Lower lobe of right lung (tissue), 2 donors: ENCODE measurements at regions not wholly inside any gene's neighbourhood (a gene's known extent, or its start where the extent isn't known, plus 50 kb on each side); places are given as distances from the start of the nearest gene placed in this dataset.
"Not testable (repeated sequence)": the region's sequence is repeated elsewhere in the genome, so short reads cannot be mapped to it uniquely, and the experiment has no call there.

ENCODE experiments used
- ATAC-seq, 2 donors: fragments of 200-7000 bp; cut with Tn5 transposase; one replicate each; pipeline ENCODE4 v1.9.1; 2020 to 2022; ENCODE audit warnings: mild to moderate bottlenecking in 2 of 2, moderate library complexity in 2 of 2
- DNase-seq: peaks from one replicate; pipeline ENCODE4 v3.0.0-alpha.2; 2020
- H3K27ac ChIP-seq: fragments of 200-600 bp; one replicate; pipeline ENCODE4 v1.8.0; 2022
- H3K27me3 ChIP-seq: fragments of 200-600 bp; one replicate; pipeline ENCODE4 v1.8.0; 2022; ENCODE audit warnings: low read depth
- H3K36me3 ChIP-seq: fragments of 200-600 bp; one replicate; pipeline ENCODE4 v1.8.0; 2022; ENCODE audit warnings: mild to moderate bottlenecking
- H3K4me1 ChIP-seq: fragments of 200-600 bp; one replicate; pipeline ENCODE4 v1.8.0; 2022
- H3K4me3 ChIP-seq: fragments of 200-600 bp; one replicate; pipeline ENCODE4 v1.8.0; 2022; ENCODE audit warnings: mild to moderate bottlenecking
- H3K9me3 ChIP-seq: fragments of 200-600 bp; one replicate; pipeline ENCODE4 v1.8.0; 2022
- CTCF ChIP-seq: fragments of 200-600 bp; IDR thresholded peaks from one replicate; pipeline ENCODE4 v1.8.0; 2022; ENCODE audit warnings: antibody characterized with exemption, mild to moderate bottlenecking
- intact Hi-C: fragments of 100-400 bp; cut with DNase I; formaldehyde crosslinking; loops from one replicate; pipeline ENCODE4 v1.11.0; 2022
- donor health status: DM: no; HTN: yes; CAD: no; lungs with severe emphysema.

DNA sequence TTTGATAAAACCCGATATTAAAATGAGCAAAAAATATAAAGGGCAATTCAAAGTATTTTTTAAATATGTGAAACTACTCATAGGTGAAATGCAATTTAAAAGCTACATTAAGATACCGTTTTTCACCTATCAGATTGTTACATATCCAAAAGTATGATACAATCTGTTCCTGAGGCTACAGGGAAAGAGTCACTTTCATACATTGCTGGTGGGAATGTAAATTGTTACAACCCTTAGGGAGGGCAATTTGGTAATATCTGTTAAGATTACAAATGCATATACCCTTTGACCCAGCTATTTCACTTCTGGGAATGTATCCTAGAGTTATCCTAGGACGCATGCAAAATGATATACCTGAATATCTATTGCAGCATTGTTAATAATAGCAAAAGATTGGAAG, 132.1 kb downstream of the BLID start:
- no peak for ATAC-seq
- intact Hi-C loops, result no loop called here
- H3K9me3 ChIP-seq, result no peaks in the 10 kb centered on the region

GRCh38 chr11:121977914-121978313, 138.1 kb downstream of the BLID start:
- H3K27me3 ChIP-seq, H3K4me3 ChIP-seq, ATAC-seq, H3K36me3 ChIP-seq, DNase-seq, H3K4me1 ChIP-seq, intact Hi-C loops, H3K27ac ChIP-seq, H3K9me3 ChIP-seq: not testable (repeated sequence)

More for the DNA sequence above, 132.1 kb downstream of the BLID start:
- H3K4me1 ChIP-seq, result no peaks in the 10 kb centered on the region
- no peak overlapping the region for H3K4me3 ChIP-seq
- no peaks in the 10 kb centered on the region for H3K36me3 ChIP-seq
- no peak for DNase-seq
- no peak overlapping the region for H3K27ac ChIP-seq
- H3K27me3 ChIP-seq, result no peaks in the 10 kb centered on the region
- TF ChIP-seq CTCF, result no peak

- Histone ChIP-seq H3K9me3 (no peaks in the 10 kb centered on the region), H3K4me1 (no peaks in the 10 kb centered on the region), H3K27me3 (no peaks in the 10 kb centered on the region), H3K27ac (no peak overlapping the region), H3K36me3 (no peaks in the 10 kb centered on the region), H3K4me3 (no peak overlapping the region)
- intact Hi-C loops, result no loop called here
- no peak for ATAC-seq
- no peak for TF ChIP-seq CTCF
- DNase-seq, result no peak
These were observed 147.4 kb downstream of the BLID start for GRCh38 chr11:121968638-121969037.

DNA sequence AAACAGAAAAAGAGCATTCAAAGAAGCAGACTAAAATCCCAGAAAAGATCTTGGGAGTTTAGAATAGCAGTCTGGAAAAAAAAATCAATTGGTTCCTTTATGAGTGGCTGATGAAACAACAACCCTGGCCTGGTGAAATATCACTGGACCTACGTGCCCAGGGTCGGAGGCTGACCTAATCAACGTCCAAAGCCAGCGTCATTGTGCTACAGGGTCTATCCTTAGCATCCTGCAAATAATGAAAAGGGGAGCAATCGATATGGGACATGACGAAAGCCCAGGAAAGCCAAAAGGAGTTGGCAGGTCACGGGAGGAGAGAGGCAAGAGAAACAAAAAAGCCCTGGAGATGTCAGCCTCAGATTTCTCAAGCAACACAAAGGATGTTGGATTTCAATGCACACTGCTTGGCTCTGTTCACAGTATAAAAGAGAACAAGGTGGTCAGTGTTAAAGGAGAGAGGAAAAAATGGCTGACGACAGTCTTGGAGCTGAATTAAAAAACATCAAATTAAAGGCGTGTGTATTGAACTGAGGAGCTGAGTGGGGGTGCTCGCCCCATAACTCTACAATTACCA, 148.8 kb downstream of the BLID start:
- no peak for ATAC-seq
- intact Hi-C loops, result no loop called here
- H3K27me3 ChIP-seq, result no peaks in the 10 kb centered on the region
- H3K9me3 ChIP-seq, result no peaks in the 10 kb centered on the region
- H3K4me3 ChIP-seq, result no peak overlapping the region
- no peaks in the 10 kb centered on the region for H3K36me3 ChIP-seq
- H3K27ac ChIP-seq, result no peak overlapping the region
- DNase-seq, result no peak
- no peaks in the 10 kb centered on the region for H3K4me1 ChIP-seq
- no peak for TF ChIP-seq CTCF

DNA sequence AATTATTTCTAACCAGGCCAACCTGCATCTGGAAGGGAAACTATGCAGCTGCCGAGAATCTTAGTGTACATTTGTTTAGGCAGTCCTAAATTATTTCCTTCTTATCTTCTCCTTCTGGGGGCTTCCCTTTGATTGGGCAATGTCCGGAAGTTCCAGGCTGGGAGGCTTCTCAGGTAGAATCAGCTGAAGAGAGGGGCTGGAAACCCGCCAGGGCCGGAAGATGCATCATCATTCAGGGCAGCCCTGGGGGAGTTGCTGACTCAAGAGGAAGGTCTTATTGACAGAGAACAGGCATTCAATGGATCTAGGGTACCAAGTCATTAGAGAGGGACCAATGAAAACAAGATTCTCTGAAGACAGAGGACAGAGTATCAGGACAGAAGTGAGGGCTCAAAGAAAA, 150.7 kb downstream of the BLID start:
- Histone ChIP-seq H3K27ac (no peak overlapping the region), H3K4me1 (no peaks in the 10 kb centered on the region), H3K36me3 (no peaks in the 10 kb centered on the region), H3K4me3 (no peak overlapping the region), H3K9me3 (no peaks in the 10 kb centered on the region), H3K27me3 (no peaks in the 10 kb centered on the region)
- ATAC-seq (no peak), DNase-seq (no peak)
- intact Hi-C loops, result no loop called here
- TF ChIP-seq CTCF, result no peak

- Histone ChIP-seq H3K4me3 (no peak overlapping the region), H3K36me3 (no peaks in the 10 kb centered on the region), H3K4me1 (no peaks in the 10 kb centered on the region), H3K27me3 (no peaks in the 10 kb centered on the region), H3K9me3 (no peaks in the 10 kb centered on the region), H3K27ac (no peak overlapping the region)
- ATAC-seq (no peak), DNase-seq (no peak)
- TF ChIP-seq CTCF, result no peak
- intact Hi-C loops, result no loop called here
These were observed 151.4 kb downstream of the BLID start for GRCh38 chr11:121964591-121964990.

- H3K4me3 ChIP-seq, H3K4me1 ChIP-seq, H3K36me3 ChIP-seq, H3K27ac ChIP-seq, H3K27me3 ChIP-seq, DNase-seq, ATAC-seq, H3K9me3 ChIP-seq, intact Hi-C loops: not testable (repeated sequence)
These were observed 152.2 kb downstream of the BLID start for GRCh38 chr11:121963846-121964245.
